ENCODE measurements at regions not wholly inside any gene's neighbourhood (a gene's known extent, or its start where the extent isn't known, plus 50 kb on each side); places are given as distances from the start of the nearest gene placed in this dataset.

GRCh38 chr6:163635731-163636364 lies 221.3 kb downstream of the QKI start:
- DNase-seq (ENCODE audit: low read depth, low spot score) = no peak
- H3K27me3 ChIP-seq (ENCODE audit: control insufficient read depth, extremely low read depth, insufficient read depth, low read length) = no peaks in the 10 kb centered on the region
- no peak overlapping the region for H3K4me2 ChIP-seq (ENCODE audit: control insufficient read depth, extremely low read depth, insufficient read depth, low read depth, low read length)
- no peaks in the 10 kb centered on the region for H4K20me1 ChIP-seq (ENCODE audit: control insufficient read depth, extremely low read depth, insufficient read depth, low read length)
- no peaks in the 10 kb centered on the region for H3K36me3 ChIP-seq (ENCODE audit: control insufficient read depth in 2 of 2, extremely low read depth in 1 of 2, insufficient read depth in 2 of 2, low read length in 2 of 2)
- H3K4me1 ChIP-seq (ENCODE audit: control insufficient read depth, extremely low read depth, insufficient read depth, low read length) = no peaks in the 10 kb centered on the region
- no peak for FAIRE-seq
- dilution Hi-C loops (cut with MboI; ENCODE audit: extremely low pct_ligation_motif_present, low sequenced_read_pairs) = no loop called here
- no peak overlapping the region for H3K4me3 ChIP-seq (ENCODE audit: control insufficient read depth in 2 of 3, extremely low read depth in 1 of 3, insufficient read depth in 2 of 3, low read depth in 1 of 3, low read length in 3 of 3)
- H3K27ac ChIP-seq (ENCODE audit: control insufficient read depth, insufficient read depth, low read length) = no peak overlapping the region
- H3K9ac ChIP-seq (ENCODE audit: control insufficient read depth, extremely low read depth, insufficient read depth, low read length) = no peak overlapping the region
- TF ChIP-seq CTCF (optimal IDR thresholded peaks at IDR 0.05 in 1 of 3, IDR thresholded peaks at IDR 0.05 in 1 of 3, conservative IDR thresholded peaks at IDR 0.05 in 1 of 3; ENCODE audit: extremely low read depth in 1 of 3, insufficient read depth in 2 of 3, low read length in 3 of 3) (no peak), EZH2 (IDR thresholded peaks at IDR 0.05; ENCODE audit: low read length) (no peak)
- no peaks in the 10 kb centered on the region for H3K9me3 ChIP-seq (ENCODE audit: control insufficient read depth, low read depth, low read length)
- no peak overlapping the region for H2AFZ ChIP-seq (ENCODE audit: control insufficient read depth, low read length)
- no peaks in the 10 kb centered on the region for H3K79me2 ChIP-seq (ENCODE audit: control insufficient read depth, insufficient read depth, low read length)
- no peaks in the 10 kb centered on the region for H3K9me1 ChIP-seq (ENCODE audit: control insufficient read depth, extremely low read depth, insufficient read depth, low read length)

GRCh38 chr6:163635315-163635714 lies 220.8 kb downstream of the QKI start:
- no peak overlapping the region for H2AFZ ChIP-seq (ENCODE audit: control insufficient read depth, low read length)
- H3K9me3 ChIP-seq (ENCODE audit: control insufficient read depth, low read depth, low read length) = no peaks in the 10 kb centered on the region
- H3K36me3 ChIP-seq (ENCODE audit: control insufficient read depth in 2 of 2, extremely low read depth in 1 of 2, insufficient read depth in 2 of 2, low read length in 2 of 2) = no peaks in the 10 kb centered on the region
- no peak overlapping the region for H3K9ac ChIP-seq (ENCODE audit: control insufficient read depth, extremely low read depth, insufficient read depth, low read length)
- H4K20me1 ChIP-seq (ENCODE audit: control insufficient read depth, extremely low read depth, insufficient read depth, low read length) = no peaks in the 10 kb centered on the region
- TF ChIP-seq EZH2 (IDR thresholded peaks at IDR 0.05; ENCODE audit: low read length) (no peak), CTCF (optimal IDR thresholded peaks at IDR 0.05 in 1 of 3, IDR thresholded peaks at IDR 0.05 in 1 of 3, conservative IDR thresholded peaks at IDR 0.05 in 1 of 3; ENCODE audit: extremely low read depth in 1 of 3, insufficient read depth in 2 of 3, low read length in 3 of 3) (no peak)
- H3K27ac ChIP-seq (ENCODE audit: control insufficient read depth, insufficient read depth, low read length) = no peak overlapping the region
- H3K79me2 ChIP-seq (ENCODE audit: control insufficient read depth, insufficient read depth, low read length) = no peaks in the 10 kb centered on the region
- FAIRE-seq (no peak), DNase-seq (ENCODE audit: low read depth, low spot score) (no peak)
- H3K9me1 ChIP-seq (ENCODE audit: control insufficient read depth, extremely low read depth, insufficient read depth, low read length) = no peaks in the 10 kb centered on the region
- dilution Hi-C loops (cut with MboI; ENCODE audit: extremely low pct_ligation_motif_present, low sequenced_read_pairs) = no loop called here
- H3K4me3 ChIP-seq (ENCODE audit: control insufficient read depth in 2 of 3, extremely low read depth in 1 of 3, insufficient read depth in 2 of 3, low read depth in 1 of 3, low read length in 3 of 3) = no peak overlapping the region
- no peak overlapping the region for H3K4me2 ChIP-seq (ENCODE audit: control insufficient read depth, extremely low read depth, insufficient read depth, low read depth, low read length)
- no peaks in the 10 kb centered on the region for H3K4me1 ChIP-seq (ENCODE audit: control insufficient read depth, extremely low read depth, insufficient read depth, low read length)
- no peaks in the 10 kb centered on the region for H3K27me3 ChIP-seq (ENCODE audit: control insufficient read depth, extremely low read depth, insufficient read depth, low read length)

All from keratinocyte (primary cell).